Coronary artery (tissue), 2 donors: ENCODE measurements at regions not wholly inside any gene's neighbourhood (a gene's known extent, or its start where the extent isn't known, plus 50 kb on each side); places are given as distances from the start of the nearest gene placed in this dataset.
"Not testable (repeated sequence)": the region's sequence is repeated elsewhere in the genome, so short reads cannot be mapped to it uniquely, and the experiment has no call there.

ENCODE experiments used
- DNase-seq: peaks from one replicate; pipeline ENCODE4 v3.0.0-alpha.2; 2017; ENCODE audit warnings: low spot score
- H3K27ac ChIP-seq, 2 donors: fragments of 200-600 bp; sonication (generic); one replicate each; pipeline ENCODE4 v1.5.1; 2016 to 2019
- H3K4me3 ChIP-seq: fragments of 200-600 bp; sonication (generic); 2 replicates; pipeline ENCODE4 v1.5.1; 2016; ENCODE audit warnings: mild to moderate bottlenecking, moderate library complexity
- CTCF ChIP-seq: fragments of 200-600 bp; sonication (generic); IDR thresholded peaks from one replicate; pipeline ENCODE4 v1.5.1; 2019; ENCODE audit warnings: antibody characterized with exemption

DNA sequence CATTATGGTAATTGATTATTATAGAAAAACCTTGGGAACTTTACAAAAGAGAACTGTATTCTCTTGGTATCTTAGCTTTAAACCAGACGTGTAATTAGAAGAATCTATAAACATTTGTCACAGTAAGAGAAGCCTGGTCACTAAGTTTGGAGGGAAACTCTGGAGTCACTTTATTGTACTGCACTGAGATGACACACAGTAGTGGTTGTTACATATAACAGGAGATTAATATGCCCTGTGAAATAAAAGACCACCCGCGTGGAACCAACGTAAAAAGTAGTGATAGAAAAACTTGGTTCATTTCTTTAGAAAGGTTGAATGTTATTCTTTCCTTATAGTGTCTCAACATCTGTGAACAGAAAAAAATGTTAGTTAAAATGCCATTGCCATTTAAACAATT lies 416.1 kb downstream of the MDFIC start:
- DNase-seq, result no peak
- Histone ChIP-seq H3K4me3 (no peak overlapping the region), H3K27ac (no peak overlapping the region)
- no peak for TF ChIP-seq CTCF

GRCh38 chr7:115332691-115333090 lies 410.8 kb downstream of the MDFIC start:
- TF ChIP-seq CTCF, result no peak
- no peak overlapping the region for H3K27ac ChIP-seq

DNA sequence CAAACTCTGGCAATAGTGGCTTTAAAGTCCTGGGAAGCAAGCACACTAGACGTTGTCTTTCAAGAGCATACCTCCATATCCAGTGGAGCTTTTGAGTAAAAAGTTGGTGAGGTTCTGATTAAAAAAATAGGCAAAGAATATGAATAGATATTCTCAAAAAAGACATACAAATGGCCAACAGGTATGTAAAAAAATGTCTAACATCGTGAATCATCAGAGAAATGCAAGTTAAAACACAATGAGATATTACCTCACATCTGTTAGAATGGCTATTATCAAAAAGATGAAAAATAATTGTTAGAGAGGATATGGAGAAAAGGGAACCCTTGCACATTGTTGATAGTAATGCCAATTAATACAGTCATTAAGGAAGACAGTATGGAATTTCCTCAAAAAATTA lies 407.1 kb downstream of the MDFIC start:
- DNase-seq, result no peak
- H3K4me3 ChIP-seq, result no peak overlapping the region
- no peak overlapping the region for H3K27ac ChIP-seq
- no peak for TF ChIP-seq CTCF

More at GRCh38 chr7:115332691-115333090, 410.8 kb downstream of the MDFIC start:
- no peak for DNase-seq
- no peak overlapping the region for H3K4me3 ChIP-seq

DNA sequence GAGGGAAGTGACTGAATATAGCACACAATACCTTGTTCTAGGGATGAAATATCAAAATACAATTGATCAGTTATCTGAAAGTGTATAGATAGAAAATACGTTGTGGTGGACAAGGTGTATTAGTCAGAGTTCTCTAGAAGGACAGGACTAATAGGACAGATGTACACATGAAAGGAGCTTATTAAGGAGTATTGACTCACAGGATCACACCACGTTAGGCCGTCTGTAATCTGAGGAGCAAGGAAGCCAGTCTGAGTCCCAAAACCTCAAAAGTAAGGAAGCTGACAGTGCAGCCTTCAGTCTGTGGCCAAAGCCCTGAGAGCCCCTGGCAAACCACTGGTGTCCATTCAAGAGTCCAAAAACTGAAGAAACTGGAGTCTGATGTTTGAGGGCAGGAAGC lies 406.1 kb downstream of the MDFIC start:
- TF ChIP-seq CTCF, result no peak
- DNase-seq, result no peak
- H3K27ac ChIP-seq, result no peak overlapping the region

GRCh38 chr7:115327326-115327725 lies 405.4 kb downstream of the MDFIC start:
- no peak for TF ChIP-seq CTCF
- DNase-seq, result no peak
- no peak overlapping the region for H3K27ac ChIP-seq
- H3K4me3 ChIP-seq, result no peak overlapping the region

More for the DNA sequence above, 406.1 kb downstream of the MDFIC start:
- no peak overlapping the region for H3K4me3 ChIP-seq

DNA sequence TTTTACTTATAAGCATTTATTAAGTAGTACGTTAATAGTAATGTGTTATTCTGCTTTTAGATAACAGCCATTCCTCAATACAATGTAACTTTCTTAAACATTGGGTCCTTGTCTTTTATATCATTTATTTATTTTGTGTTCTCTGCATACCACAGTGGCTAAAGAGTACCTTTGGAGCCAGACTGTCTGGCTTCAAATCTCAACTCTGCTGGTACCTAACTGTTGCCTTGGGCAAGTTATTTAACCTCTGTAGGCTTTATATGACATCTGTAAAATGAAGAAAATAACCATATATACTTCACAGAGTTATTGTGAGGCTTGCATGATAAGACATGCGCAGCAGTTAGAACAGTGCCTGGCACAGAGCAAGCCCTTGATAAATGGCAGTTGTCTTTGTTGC lies 397.6 kb downstream of the MDFIC start:
- TF ChIP-seq CTCF, result no peak
- no peak for DNase-seq
- no peak overlapping the region for H3K4me3 ChIP-seq
- H3K27ac ChIP-seq, result no peak overlapping the region

DNA sequence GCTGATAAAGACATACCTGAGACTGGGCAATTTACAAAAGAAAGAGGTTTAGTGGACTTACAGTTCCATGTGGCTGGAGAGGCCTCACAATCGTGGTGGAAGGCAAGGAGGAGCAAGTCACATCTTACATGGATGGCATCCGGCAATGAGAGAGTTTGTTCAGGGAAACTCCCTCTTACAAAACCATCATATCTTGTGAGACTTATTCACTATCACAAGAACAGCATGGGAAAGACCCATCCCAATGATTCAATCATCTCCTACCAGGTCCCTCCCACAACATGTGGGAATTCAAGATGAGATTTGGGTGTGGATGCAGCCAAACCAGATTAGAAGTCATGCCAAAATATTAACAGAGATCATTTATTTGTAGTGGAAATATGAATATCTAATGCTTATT lies 388.4 kb downstream of the MDFIC start:
- not testable (repeated sequence) for H3K4me3 ChIP-seq, DNase-seq, H3K27ac ChIP-seq

GRCh38 chr7:115306586-115306985 lies 384.7 kb downstream of the MDFIC start:
- H3K27ac ChIP-seq, result no peak overlapping the region
- TF ChIP-seq CTCF, result no peak
- DNase-seq, result no peak

More at GRCh38 chr7:115306586-115306985, 384.7 kb downstream of the MDFIC start:
- H3K4me3 ChIP-seq, result no peak overlapping the region
